ENCODE measurements at regions not wholly inside any gene's neighbourhood (a gene's known extent, or its start where the extent isn't known, plus 50 kb on each side); places are given as distances from the start of the nearest gene placed in this dataset.

- no peaks in the 10 kb centered on the region for H4K20me1 ChIP-seq (ENCODE audit: control insufficient read depth, insufficient read depth, low read length, poor library complexity, severe bottlenecking)
- CTCF ChIA-PET: no interaction called here
- no peak overlapping the region for H3K4me3 ChIP-seq (ENCODE audit: control extremely low read depth in 1 of 5, extremely low read depth in 1 of 5, insufficient read depth in 1 of 5, low read depth in 2 of 5, low read length in 4 of 5)
- H3K27me3 Mint-ChIP-seq: peaks cover 69% of the 10 kb centered on the region
- H2AFZ ChIP-seq (ENCODE audit: insufficient read depth, low read depth, low read length, poor library complexity, severe bottlenecking): no peak overlapping the region
- no peaks in the 10 kb centered on the region for H3K4me1 Mint-ChIP-seq
- H3K9me3 ChIP-seq (ENCODE audit: control extremely low read depth in 1 of 3, control insufficient read depth in 2 of 3, insufficient read depth in 1 of 3, low read length in 2 of 3): peaks cover 0 to 20% (median 14%) of the 10 kb centered on the region in 3 donors
- H3K79me2 ChIP-seq (ENCODE audit: control insufficient read depth, insufficient read depth, low read length): no peaks in the 10 kb centered on the region
- WGBS (ENCODE audit: insufficient coverage): 100% methylated on average over 1 of the region's 2 CpGs
- POLR2A ChIA-PET: no interaction called here
- no peak overlapping the region for H3K27ac ChIP-seq (ENCODE audit: low read length in 2 of 2)
- H3K36me3 ChIP-seq (replicated peaks in 1 of 2; ENCODE audit: control extremely low read depth in 1 of 2, control insufficient read depth in 1 of 2, extremely low read depth in 1 of 2, insufficient read depth in 2 of 2, low read length in 1 of 2): no peaks in the 10 kb centered on the region
- DNase-seq (no peak), ATAC-seq (ENCODE audit: low read depth) (no peak)
- H3K9ac ChIP-seq (ENCODE audit: low read length): no peak overlapping the region
- peaks cover 17% of the 10 kb centered on the region for H3K9me3 Mint-ChIP-seq (ENCODE audit: insufficient read depth)
- H3K4me3 Mint-ChIP-seq: no peak overlapping the region
- peaks cover 0 to 29% (median 9%) of the 10 kb centered on the region in 4 experiments for H3K27me3 ChIP-seq (replicated peaks in 1 of 4; ENCODE audit: control extremely low read depth in 1 of 4, control insufficient read depth in 3 of 4, insufficient read depth in 4 of 4, low read length in 3 of 4)
- H3K4me2 ChIP-seq (replicated peaks; ENCODE audit: low read depth, low read length, poor library complexity, severe bottlenecking): no peak overlapping the region
- TF ChIP-seq EZH2 (IDR thresholded peaks at IDR 0.05; ENCODE audit: borderline replicate concordance, insufficient read depth, low read depth, low read length, poor library complexity, severe bottlenecking): no peak
- TF ChIP-seq, protein P1, sequence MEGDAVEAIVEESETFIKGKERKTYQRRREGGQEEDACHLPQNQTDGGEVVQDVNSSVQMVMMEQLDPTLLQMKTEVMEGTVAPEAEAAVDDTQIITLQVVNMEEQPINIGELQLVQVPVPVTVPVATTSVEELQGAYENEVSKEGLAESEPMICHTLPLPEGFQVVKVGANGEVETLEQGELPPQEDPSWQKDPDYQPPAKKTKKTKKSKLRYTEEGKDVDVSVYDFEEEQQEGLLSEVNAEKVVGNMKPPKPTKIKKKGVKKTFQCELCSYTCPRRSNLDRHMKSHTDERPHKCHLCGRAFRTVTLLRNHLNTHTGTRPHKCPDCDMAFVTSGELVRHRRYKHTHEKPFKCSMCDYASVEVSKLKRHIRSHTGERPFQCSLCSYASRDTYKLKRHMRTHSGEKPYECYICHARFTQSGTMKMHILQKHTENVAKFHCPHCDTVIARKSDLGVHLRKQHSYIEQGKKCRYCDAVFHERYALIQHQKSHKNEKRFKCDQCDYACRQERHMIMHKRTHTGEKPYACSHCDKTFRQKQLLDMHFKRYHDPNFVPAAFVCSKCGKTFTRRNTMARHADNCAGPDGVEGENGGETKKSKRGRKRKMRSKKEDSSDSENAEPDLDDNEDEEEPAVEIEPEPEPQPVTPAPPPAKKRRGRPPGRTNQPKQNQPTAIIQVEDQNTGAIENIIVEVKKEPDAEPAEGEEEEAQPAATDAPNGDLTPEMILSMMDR (IDR thresholded peaks at IDR 0.05): no peak
- intact Hi-C loops (cut with micrococcal nuclease): no loop called here
- no peak overlapping the region for H3K27ac Mint-ChIP-seq
- H3K4me1 ChIP-seq (ENCODE audit: control insufficient read depth in 2 of 2, insufficient read depth in 2 of 2, low read length in 2 of 2): no peaks in the 10 kb centered on the region
Measured at GRCh38 chr17:45730192-45730591, 53.9 kb upstream of the CRHR1 start.

GRCh38 chr17:45731459-45731858, 52.7 kb upstream of the CRHR1 start:
- Histone ChIP-seq H3K4me1 (ENCODE audit: control insufficient read depth in 2 of 2, insufficient read depth in 2 of 2, low read length in 2 of 2) (no peaks in the 10 kb centered on the region), H3K4me2 (replicated peaks; ENCODE audit: low read depth, low read length, poor library complexity, severe bottlenecking) (no peak overlapping the region), H2AFZ (ENCODE audit: insufficient read depth, low read depth, low read length, poor library complexity, severe bottlenecking) (no peak overlapping the region), H3K9me3 (ENCODE audit: control extremely low read depth in 1 of 3, control insufficient read depth in 2 of 3, insufficient read depth in 1 of 3, low read length in 2 of 3) (peaks cover 0 to 18% (median 14%) of the 10 kb centered on the region in 3 donors), H3K79me2 (ENCODE audit: control insufficient read depth, insufficient read depth, low read length) (no peaks in the 10 kb centered on the region), H3K27ac (ENCODE audit: low read length in 2 of 2) (no peak overlapping the region), H3K36me3 (replicated peaks in 1 of 2; ENCODE audit: control extremely low read depth in 1 of 2, control insufficient read depth in 1 of 2, extremely low read depth in 1 of 2, insufficient read depth in 2 of 2, low read length in 1 of 2) (no peaks in the 10 kb centered on the region), H3K9ac (ENCODE audit: low read length) (no peak overlapping the region), H3K4me3 (ENCODE audit: control extremely low read depth in 1 of 5, extremely low read depth in 1 of 5, insufficient read depth in 1 of 5, low read depth in 2 of 5, low read length in 4 of 5) (no peak overlapping the region), H3K27me3 (replicated peaks in 1 of 4; ENCODE audit: control extremely low read depth in 1 of 4, control insufficient read depth in 3 of 4, insufficient read depth in 4 of 4, low read length in 3 of 4) (peaks cover 0 to 21% (median 6%) of the 10 kb centered on the region in 4 experiments), H4K20me1 (ENCODE audit: control insufficient read depth, insufficient read depth, low read length, poor library complexity, severe bottlenecking) (no peaks in the 10 kb centered on the region)
- TF ChIP-seq, protein P1 (IDR thresholded peaks at IDR 0.05): no peak
- TF ChIP-seq EZH2 (IDR thresholded peaks at IDR 0.05; ENCODE audit: borderline replicate concordance, insufficient read depth, low read depth, low read length, poor library complexity, severe bottlenecking): no peak
- Mint-ChIP-seq H3K27ac (no peak overlapping the region), H3K4me1 (no peaks in the 10 kb centered on the region), H3K9me3 (ENCODE audit: insufficient read depth) (peaks cover 12% of the 10 kb centered on the region), H3K27me3 (peaks cover 61% of the 10 kb centered on the region), H3K4me3 (no peak overlapping the region)
- ATAC-seq (ENCODE audit: low read depth) (no peak), DNase-seq (no peak)
- intact Hi-C loops (cut with micrococcal nuclease): no loop called here
- CTCF ChIA-PET: no interaction called here
- WGBS (ENCODE audit: insufficient coverage): no CpG with 5 or more reads among the region's 1 CpG
- POLR2A ChIA-PET: no interaction called here
